PFSK-1 (cell line): ENCODE measurements at regions not wholly inside any gene's neighbourhood (a gene's known extent, or its start where the extent isn't known, plus 50 kb on each side); places are given as distances from the start of the nearest gene placed in this dataset.

Source experiments
- FOXP2 ChIP-seq: optimal IDR thresholded peaks from 2 replicates; pipeline ENCODE3; 2011; ENCODE audit warnings: borderline replicate concordance, control low read depth, inconsistent platforms; ENCODE audit not compliant: insufficient read depth; ENCODE audit errors: extremely low read length, extremely low read depth
- POLR2AphosphoS5 ChIP-seq: IDR thresholded peaks from 2 replicates; pipeline ENCODE4 v1.6.1; 2012; ENCODE audit warnings: low read depth, mild to moderate bottlenecking, control low read depth, low read length, moderate library complexity
- SIN3A ChIP-seq: IDR thresholded peaks from 2 replicates; pipeline ENCODE4 v1.6.1; 2012; ENCODE audit warnings: mild to moderate bottlenecking, low read length, moderate library complexity, borderline replicate concordance; ENCODE audit not compliant: insufficient read depth
- TAF1 ChIP-seq: IDR thresholded peaks from 2 replicates; pipeline ENCODE4 v1.6.1; 2012; ENCODE audit warnings: low read length, control low read depth, borderline replicate concordance; ENCODE audit not compliant: insufficient read depth
- TF ChIP-seq, protein P1 (sequence below), 2 experiments: IDR thresholded peaks; 2 replicates each; pipeline versions ENCODE4 v1.6.1 to v1.8.0; 2011 to 2012; ENCODE audit warnings: low read depth in 2 of 2, low read length in 2 of 2, control low read depth in 1 of 2, inconsistent platforms in 1 of 2, mild to moderate bottlenecking in 1 of 2, moderate library complexity in 1 of 2; ENCODE audit not compliant: insufficient read depth in 1 of 2

DNA sequence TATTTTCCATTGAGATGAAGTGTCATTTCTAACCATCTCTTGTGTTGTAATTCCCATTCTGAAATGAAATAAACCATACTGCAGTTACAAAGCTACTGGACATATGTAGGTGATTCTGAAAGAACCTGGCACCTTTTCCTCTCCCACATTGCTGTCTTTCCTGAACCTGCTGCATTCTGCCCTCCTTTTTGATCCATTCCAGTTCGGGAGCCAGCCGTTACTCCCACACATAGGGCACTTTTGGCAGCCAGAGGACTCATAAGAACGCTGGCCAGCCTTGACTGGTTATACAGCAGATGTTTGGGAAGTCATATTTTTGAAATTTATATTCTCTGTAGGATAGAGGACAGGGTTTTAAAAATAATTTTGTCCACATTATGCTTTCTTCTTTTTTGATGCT, 369.8 kb upstream of the CDH7 start:
- no peak for TF ChIP-seq FOXP2
- TF ChIP-seq POLR2AphosphoS5: no peak
- TF ChIP-seq SIN3A: no peak
- no peak for TF ChIP-seq TAF1
- TF ChIP-seq, protein P1, sequence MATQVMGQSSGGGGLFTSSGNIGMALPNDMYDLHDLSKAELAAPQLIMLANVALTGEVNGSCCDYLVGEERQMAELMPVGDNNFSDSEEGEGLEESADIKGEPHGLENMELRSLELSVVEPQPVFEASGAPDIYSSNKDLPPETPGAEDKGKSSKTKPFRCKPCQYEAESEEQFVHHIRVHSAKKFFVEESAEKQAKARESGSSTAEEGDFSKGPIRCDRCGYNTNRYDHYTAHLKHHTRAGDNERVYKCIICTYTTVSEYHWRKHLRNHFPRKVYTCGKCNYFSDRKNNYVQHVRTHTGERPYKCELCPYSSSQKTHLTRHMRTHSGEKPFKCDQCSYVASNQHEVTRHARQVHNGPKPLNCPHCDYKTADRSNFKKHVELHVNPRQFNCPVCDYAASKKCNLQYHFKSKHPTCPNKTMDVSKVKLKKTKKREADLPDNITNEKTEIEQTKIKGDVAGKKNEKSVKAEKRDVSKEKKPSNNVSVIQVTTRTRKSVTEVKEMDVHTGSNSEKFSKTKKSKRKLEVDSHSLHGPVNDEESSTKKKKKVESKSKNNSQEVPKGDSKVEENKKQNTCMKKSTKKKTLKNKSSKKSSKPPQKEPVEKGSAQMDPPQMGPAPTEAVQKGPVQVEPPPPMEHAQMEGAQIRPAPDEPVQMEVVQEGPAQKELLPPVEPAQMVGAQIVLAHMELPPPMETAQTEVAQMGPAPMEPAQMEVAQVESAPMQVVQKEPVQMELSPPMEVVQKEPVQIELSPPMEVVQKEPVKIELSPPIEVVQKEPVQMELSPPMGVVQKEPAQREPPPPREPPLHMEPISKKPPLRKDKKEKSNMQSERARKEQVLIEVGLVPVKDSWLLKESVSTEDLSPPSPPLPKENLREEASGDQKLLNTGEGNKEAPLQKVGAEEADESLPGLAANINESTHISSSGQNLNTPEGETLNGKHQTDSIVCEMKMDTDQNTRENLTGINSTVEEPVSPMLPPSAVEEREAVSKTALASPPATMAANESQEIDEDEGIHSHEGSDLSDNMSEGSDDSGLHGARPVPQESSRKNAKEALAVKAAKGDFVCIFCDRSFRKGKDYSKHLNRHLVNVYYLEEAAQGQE (IDR thresholded peaks at IDR 0.05; ENCODE audit: insufficient read depth in 1 of 2, low read depth in 2 of 2, low read length in 2 of 2): no peak

DNA sequence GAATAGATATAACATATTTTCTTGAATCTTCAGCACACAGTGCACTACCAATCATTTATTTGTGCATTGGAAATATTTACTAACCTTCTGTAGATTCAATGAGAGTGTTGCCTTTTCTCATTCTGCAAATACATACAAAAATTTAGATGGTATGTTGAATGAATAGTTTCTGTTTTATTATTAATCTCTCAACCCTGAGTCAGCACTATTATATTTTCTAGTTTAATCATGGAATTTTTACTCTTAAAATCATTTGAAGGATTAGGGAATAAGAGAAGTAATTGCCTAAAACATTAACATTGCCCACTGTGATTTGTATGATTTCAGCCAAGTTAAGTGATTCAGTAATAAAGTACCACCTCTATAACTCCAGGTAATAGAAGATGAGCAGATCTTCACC, 370.2 kb upstream of the CDH7 start:
- no peak for TF ChIP-seq TAF1
- TF ChIP-seq, protein P1 (IDR thresholded peaks at IDR 0.05; ENCODE audit: insufficient read depth in 1 of 2, low read depth in 2 of 2, low read length in 2 of 2): no peak
- TF ChIP-seq POLR2AphosphoS5: no peak
- no peak for TF ChIP-seq SIN3A
- TF ChIP-seq FOXP2: no peak

DNA sequence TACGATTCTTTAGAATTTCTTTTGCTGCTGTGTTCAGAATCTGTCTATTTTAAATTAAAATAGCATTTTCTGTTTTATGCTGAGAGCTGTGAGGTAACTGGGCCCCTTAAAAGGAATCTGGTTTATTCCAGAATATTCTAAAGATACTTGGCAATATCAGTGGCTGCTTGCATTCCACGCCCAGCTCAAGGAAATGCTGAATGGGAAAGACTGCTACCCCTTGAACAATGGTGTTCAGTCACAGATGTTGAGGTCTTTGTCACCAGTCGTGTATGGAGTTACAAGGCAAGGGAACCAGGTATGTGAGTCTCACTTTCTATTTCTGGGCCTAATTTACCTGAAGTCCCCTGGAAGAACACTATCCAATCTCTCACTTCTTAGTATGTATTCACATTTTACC, 377.9 kb upstream of the CDH7 start:
- no peak for TF ChIP-seq SIN3A
- TF ChIP-seq, protein P1 (IDR thresholded peaks at IDR 0.05; ENCODE audit: insufficient read depth in 1 of 2, low read depth in 2 of 2, low read length in 2 of 2): no peak
- no peak for TF ChIP-seq POLR2AphosphoS5
- no peak for TF ChIP-seq FOXP2
- no peak for TF ChIP-seq TAF1

DNA sequence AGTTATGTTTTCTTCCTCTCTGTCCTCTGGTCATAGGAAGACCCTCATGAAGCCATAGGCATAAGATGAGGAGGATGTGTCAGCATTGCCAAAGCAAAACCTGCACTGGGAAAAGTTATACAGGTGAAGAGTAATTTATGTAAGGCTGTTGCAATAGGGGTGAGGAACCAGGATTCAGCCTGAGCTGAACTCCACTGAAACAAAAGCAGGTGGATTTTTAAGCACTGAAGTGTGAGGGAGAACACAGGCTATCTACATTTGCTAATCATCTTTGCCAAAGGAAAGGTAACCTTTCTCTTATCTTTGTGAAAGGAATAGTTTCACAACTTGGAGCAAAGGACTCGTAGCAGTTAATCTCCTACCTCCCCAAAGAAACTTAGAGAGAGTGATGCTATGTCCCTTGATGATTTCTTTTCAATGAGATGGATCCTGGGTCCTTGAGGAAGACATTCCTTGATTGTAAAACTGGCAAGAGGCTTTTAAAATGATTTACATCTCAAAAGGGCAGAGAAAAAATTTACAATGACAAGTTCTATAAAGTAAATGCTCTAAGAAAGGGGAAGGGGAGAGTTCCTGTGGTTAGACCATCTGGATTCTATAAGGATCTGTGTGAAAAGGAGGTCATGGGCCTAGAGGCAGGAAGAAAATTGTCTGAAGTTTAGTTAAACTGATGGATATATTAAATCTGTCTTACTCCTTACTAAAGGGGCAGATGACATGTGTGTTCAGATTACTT, 385.4 kb upstream of the CDH7 start:
- TF ChIP-seq POLR2AphosphoS5 (no peak), FOXP2 (no peak), TAF1 (no peak), SIN3A (no peak)
- TF ChIP-seq, protein P1 (IDR thresholded peaks at IDR 0.05; ENCODE audit: insufficient read depth in 1 of 2, low read depth in 2 of 2, low read length in 2 of 2): no peak
